Nephron (organoid): ENCODE measurements at regions not wholly inside any gene's neighbourhood (a gene's known extent, or its start where the extent isn't known, plus 50 kb on each side); places are given as distances from the start of the nearest gene placed in this dataset.

Source experiments
- H3K27ac Mint-ChIP-seq, 3 experiments: 2 replicates each; pipeline ENCODE4 v1.8.0; 2020; ENCODE audit warnings: mixed read lengths in 3 of 3, mild to moderate bottlenecking in 2 of 3, moderate library complexity in 1 of 3
- H3K27me3 Mint-ChIP-seq: 2 replicates; pipeline ENCODE4 v1.8.0; 2021; ENCODE audit warnings: low read depth, mild to moderate bottlenecking, moderate library complexity, mixed read lengths
- H3K36me3 Mint-ChIP-seq: 2 replicates; pipeline ENCODE4 v1.8.0; 2020; ENCODE audit warnings: low read depth, mixed read lengths
- H3K4me1 Mint-ChIP-seq: 2 replicates; pipeline ENCODE4 v1.8.0; 2020; ENCODE audit warnings: mixed read lengths
- H3K4me3 Mint-ChIP-seq, 3 experiments: 2 replicates each; pipeline ENCODE4 v1.8.0; 2020; ENCODE audit warnings: mild to moderate bottlenecking in 3 of 3, mixed read lengths in 3 of 3, moderate library complexity in 2 of 3
- H3K9me3 Mint-ChIP-seq: 2 replicates; pipeline ENCODE4 v1.8.0; 2020; ENCODE audit warnings: mixed read lengths
- TF ChIP-seq, protein P1 (sequence below), 3 experiments: fragments of 200-600 bp; sonication (generic); IDR thresholded peaks; one replicate each; pipeline ENCODE4 v1.5.0; 2021; ENCODE audit warnings: antibody characterized with exemption in 3 of 3; ENCODE audit not compliant: unreplicated experiment in 3 of 3

DNA sequence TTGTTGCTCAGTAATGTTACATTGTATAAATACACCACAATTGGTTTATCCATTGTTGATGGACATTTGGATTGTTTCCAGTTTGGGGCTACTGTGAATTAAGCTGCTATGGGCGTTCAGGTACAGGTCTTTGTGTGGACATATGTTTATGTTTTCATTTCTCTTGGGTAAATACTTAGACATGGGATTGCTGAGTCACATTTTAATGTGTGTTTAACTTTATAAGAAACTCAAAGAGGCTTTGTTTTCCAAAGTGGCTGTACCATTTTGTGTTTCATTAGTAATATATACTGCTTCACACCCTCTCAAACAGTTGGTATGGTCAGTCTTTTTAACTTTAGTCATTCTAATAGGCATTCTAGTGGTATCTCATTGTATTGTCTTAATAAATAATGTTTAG, 225.0 kb downstream of the SPTSSA start:
- no peak overlapping the region for H3K27ac Mint-ChIP-seq
- TF ChIP-seq, protein P1, sequence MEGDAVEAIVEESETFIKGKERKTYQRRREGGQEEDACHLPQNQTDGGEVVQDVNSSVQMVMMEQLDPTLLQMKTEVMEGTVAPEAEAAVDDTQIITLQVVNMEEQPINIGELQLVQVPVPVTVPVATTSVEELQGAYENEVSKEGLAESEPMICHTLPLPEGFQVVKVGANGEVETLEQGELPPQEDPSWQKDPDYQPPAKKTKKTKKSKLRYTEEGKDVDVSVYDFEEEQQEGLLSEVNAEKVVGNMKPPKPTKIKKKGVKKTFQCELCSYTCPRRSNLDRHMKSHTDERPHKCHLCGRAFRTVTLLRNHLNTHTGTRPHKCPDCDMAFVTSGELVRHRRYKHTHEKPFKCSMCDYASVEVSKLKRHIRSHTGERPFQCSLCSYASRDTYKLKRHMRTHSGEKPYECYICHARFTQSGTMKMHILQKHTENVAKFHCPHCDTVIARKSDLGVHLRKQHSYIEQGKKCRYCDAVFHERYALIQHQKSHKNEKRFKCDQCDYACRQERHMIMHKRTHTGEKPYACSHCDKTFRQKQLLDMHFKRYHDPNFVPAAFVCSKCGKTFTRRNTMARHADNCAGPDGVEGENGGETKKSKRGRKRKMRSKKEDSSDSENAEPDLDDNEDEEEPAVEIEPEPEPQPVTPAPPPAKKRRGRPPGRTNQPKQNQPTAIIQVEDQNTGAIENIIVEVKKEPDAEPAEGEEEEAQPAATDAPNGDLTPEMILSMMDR (IDR thresholded peaks at IDR 0.05; ENCODE audit: unreplicated experiment in 3 of 3), result no peak
- no peaks in the 10 kb centered on the region for H3K9me3 Mint-ChIP-seq
- no peaks in the 10 kb centered on the region for H3K4me1 Mint-ChIP-seq
- peaks cover 8% of the 10 kb centered on the region for H3K27me3 Mint-ChIP-seq
- no peak overlapping the region for H3K4me3 Mint-ChIP-seq
- no peaks in the 10 kb centered on the region for H3K36me3 Mint-ChIP-seq

DNA sequence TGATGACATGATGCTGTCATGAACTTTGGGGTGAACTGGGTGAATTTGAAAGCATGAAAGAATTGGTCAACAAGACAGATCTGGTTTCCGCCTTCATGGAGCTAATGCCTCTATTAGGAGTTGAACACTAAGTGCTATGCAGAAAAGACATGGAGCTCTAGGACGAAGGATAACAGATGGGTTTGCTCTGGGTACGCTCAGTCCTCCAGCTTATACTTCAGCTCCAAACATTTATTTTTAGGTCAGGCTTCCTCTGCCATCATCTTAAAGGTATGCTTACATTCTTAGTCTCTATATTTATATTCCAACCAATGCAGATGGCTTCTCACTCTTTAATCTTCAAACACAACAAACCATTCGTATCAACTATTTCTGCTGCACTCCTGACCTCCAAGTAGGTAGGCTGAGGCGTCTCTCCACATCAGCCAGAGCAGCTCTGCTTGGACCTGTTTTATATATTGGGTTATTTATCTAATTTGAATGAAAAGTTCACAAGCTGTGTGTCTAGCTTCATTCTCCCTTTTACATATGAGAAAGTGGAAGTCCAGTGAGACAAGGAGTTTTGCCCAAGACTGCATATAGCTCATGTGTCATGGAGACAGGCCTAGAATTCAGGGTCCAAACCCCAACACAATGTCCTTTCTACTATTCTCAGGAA, 226.3 kb downstream of the SPTSSA start:
- H3K36me3 Mint-ChIP-seq, result no peaks in the 10 kb centered on the region
- H3K27ac Mint-ChIP-seq, result no peak overlapping the region
- H3K4me3 Mint-ChIP-seq, result no peak overlapping the region
- TF ChIP-seq, protein P1 (IDR thresholded peaks at IDR 0.05; ENCODE audit: unreplicated experiment in 3 of 3), result no peak
- peaks cover 3% of the 10 kb centered on the region for H3K27me3 Mint-ChIP-seq
- H3K4me1 Mint-ChIP-seq, result no peaks in the 10 kb centered on the region
- H3K9me3 Mint-ChIP-seq, result no peaks in the 10 kb centered on the region

DNA sequence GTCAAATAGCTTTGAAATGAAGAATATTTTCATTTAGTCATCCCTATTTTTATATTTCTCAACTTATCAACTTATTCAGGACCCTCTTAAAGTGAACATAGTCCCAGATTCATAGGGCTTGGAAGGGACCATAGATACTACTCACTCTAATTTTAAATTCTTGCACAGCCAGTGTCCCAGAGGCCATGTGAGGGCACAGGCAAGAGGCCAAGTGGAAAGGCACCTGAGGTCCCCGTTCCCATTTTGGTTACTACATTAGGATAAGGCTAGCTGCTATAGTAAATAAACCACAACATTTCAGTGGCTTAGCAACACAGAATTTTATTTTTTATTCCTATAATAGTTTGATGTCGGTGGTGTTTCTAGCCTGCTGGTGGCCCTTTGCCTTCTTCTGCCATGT, 227.8 kb downstream of the SPTSSA start:
- H3K27me3 Mint-ChIP-seq, result no peaks in the 10 kb centered on the region
- TF ChIP-seq, protein P1 (IDR thresholded peaks at IDR 0.05; ENCODE audit: unreplicated experiment in 3 of 3), result no peak
- no peak overlapping the region for H3K27ac Mint-ChIP-seq

DNA sequence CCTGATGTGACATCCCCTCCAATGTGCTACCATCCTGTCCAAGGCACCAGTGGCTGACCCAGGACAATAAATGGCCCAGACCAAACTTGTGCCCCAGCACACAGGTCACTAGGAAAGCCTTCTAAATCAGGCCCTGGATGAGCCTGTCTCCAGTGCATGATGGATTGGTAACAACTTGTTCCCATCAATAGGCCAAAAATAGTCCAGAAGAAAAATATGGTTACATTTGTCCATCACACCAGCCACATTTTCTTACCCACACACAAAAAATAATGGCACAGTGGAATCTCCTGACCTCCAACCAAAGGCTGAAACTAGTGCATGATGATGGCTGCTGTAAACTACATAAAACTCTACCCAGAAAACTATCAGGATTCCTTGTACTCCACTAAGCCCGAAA, 228.4 kb downstream of the SPTSSA start:
- H3K4me3 Mint-ChIP-seq, result no peak overlapping the region
- H3K36me3 Mint-ChIP-seq, result no peaks in the 10 kb centered on the region
- TF ChIP-seq, protein P1 (IDR thresholded peaks at IDR 0.05; ENCODE audit: unreplicated experiment in 3 of 3), result no peak
- H3K9me3 Mint-ChIP-seq, result no peaks in the 10 kb centered on the region
- no peaks in the 10 kb centered on the region for H3K4me1 Mint-ChIP-seq
- no peak overlapping the region for H3K27ac Mint-ChIP-seq
- no peaks in the 10 kb centered on the region for H3K27me3 Mint-ChIP-seq

More for the DNA sequence above, 227.8 kb downstream of the SPTSSA start:
- no peaks in the 10 kb centered on the region for H3K9me3 Mint-ChIP-seq
- H3K4me1 Mint-ChIP-seq, result no peaks in the 10 kb centered on the region
- no peak overlapping the region for H3K4me3 Mint-ChIP-seq
- no peaks in the 10 kb centered on the region for H3K36me3 Mint-ChIP-seq

DNA sequence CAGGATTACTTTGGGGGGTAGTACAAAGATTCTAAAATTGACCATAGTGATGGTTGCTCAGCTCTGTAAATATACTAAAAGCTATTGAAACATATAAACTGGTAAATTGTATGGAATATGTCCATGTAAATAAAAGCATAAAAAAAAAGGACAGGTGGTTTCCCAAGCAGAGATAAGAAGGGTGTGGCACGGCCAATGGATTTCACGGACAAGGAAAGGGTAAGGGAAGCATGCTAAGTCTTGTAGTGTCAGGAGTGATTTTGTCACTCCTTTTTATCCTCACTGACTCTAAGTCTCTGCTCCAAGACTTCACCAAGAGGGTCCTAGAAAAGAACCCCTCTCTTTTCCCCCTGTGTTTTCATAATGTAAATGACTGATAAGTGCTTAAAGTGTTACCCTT, 229.2 kb downstream of the SPTSSA start:
- H3K27ac Mint-ChIP-seq, result no peak overlapping the region
- peaks cover 4% of the 10 kb centered on the region for H3K27me3 Mint-ChIP-seq
- H3K9me3 Mint-ChIP-seq, result no peaks in the 10 kb centered on the region
- TF ChIP-seq, protein P1 (IDR thresholded peaks at IDR 0.05; ENCODE audit: unreplicated experiment in 3 of 3), result no peak
- H3K36me3 Mint-ChIP-seq, result no peaks in the 10 kb centered on the region
- H3K4me3 Mint-ChIP-seq, result no peak overlapping the region
- H3K4me1 Mint-ChIP-seq, result peaks cover 8% of the 10 kb centered on the region

DNA sequence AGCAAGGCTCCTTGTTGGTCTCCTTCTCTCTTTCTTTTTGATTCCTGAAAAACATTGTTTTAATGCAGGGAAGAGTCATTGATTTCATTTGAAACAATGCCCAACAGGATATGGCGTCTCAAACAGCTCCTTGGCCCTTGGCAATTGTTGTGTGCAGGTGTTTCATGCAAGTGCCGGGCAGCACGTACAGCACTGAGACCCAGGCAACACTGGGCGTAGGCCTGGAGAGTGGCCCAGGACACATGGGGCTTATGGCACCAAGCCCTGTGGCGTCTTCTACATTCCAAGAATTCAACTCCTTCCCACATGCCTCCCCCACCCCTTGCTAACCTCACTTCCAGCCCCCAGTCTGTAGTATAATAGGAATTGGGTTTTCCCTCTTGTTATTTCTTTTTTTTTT, 230.4 kb downstream of the SPTSSA start:
- H3K4me1 Mint-ChIP-seq, result peaks cover 14% of the 10 kb centered on the region
- H3K4me3 Mint-ChIP-seq, result no peak overlapping the region
- H3K36me3 Mint-ChIP-seq, result no peaks in the 10 kb centered on the region
- H3K9me3 Mint-ChIP-seq, result no peaks in the 10 kb centered on the region
- no peak overlapping the region for H3K27ac Mint-ChIP-seq
- TF ChIP-seq, protein P1 (IDR thresholded peaks at IDR 0.05; ENCODE audit: unreplicated experiment in 3 of 3), result no peak
- H3K27me3 Mint-ChIP-seq, result peaks cover 6% of the 10 kb centered on the region
